Epithelial cell of proximal tubule (primary cell): ENCODE measurements at regions not wholly inside any gene's neighbourhood (a gene's known extent, or its start where the extent isn't known, plus 50 kb on each side); places are given as distances from the start of the nearest gene placed in this dataset.

ENCODE experiments used
- DNase-seq: peaks from one replicate; pipeline ENCODE4 v3.0.0-alpha.2; 2011; ENCODE audit warnings: low read depth
- H3K4me3 ChIP-seq: 2 replicates; pipeline ENCODE4 v1.5.1; 2011; ENCODE audit warnings: low read depth, mild to moderate bottlenecking, low read length
- CTCF ChIP-seq: conservative IDR thresholded peaks from 2 replicates; pipeline ENCODE4 v1.5.1; 2012; ENCODE audit warnings: low read depth, mild to moderate bottlenecking, low read length

GRCh38 chr7:121490309-121490708 lies 94.2 kb upstream of the FAM3C start:
- DNase-seq, result no peak
- no peak for TF ChIP-seq CTCF

GRCh38 chr7:121489440-121489839 lies 93.3 kb upstream of the FAM3C start:
- TF ChIP-seq CTCF, result no peak
- DNase-seq, result no peak
- no peak overlapping the region for H3K4me3 ChIP-seq

More at GRCh38 chr7:121490309-121490708, 94.2 kb upstream of the FAM3C start:
- H3K4me3 ChIP-seq, result no peak overlapping the region

GRCh38 chr7:121488111-121488650 lies 92.1 kb upstream of the FAM3C start:
- DNase-seq, result no peak
- no peak for TF ChIP-seq CTCF
- no peak overlapping the region for H3K4me3 ChIP-seq

- H3K4me3 ChIP-seq, result no peak overlapping the region
- TF ChIP-seq CTCF, result no peak
- DNase-seq, result no peak
These were observed 90.5 kb upstream of the FAM3C start for GRCh38 chr7:121486590-121486989.

- no peak overlapping the region for H3K4me3 ChIP-seq
- no peak for DNase-seq
- no peak for TF ChIP-seq CTCF
These were observed 89.5 kb upstream of the FAM3C start for GRCh38 chr7:121485467-121486243.

GRCh38 chr7:121484089-121484763 lies 88.1 kb upstream of the FAM3C start:
- DNase-seq, result no peak
- H3K4me3 ChIP-seq, result no peak overlapping the region
- no peak for TF ChIP-seq CTCF
